ENCODE measurements at regions not wholly inside any gene's neighbourhood (a gene's known extent, or its start where the extent isn't known, plus 50 kb on each side); places are given as distances from the start of the nearest gene placed in this dataset.

DNA sequence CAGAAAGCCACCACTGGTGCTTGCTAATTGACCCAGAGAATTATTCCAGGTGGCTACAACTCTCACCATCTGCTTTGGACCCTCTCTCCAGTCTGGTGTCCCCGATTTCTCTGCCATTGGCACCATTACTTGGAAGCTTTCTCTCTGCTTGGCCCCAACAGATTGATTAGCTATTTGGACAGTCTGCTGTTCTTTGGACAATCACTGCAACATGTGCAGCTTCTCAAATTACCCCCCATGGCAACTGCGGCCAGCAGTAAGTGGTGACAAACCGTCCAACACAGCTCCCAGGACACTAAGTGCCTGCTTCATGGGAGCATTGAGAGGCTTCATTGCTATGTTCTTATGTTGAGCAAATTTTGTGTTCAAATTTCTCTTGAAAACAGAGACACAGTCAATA lies 309.8 kb downstream of the TAF11L14 start:
- no peak overlapping the region for H3K4me3 ChIP-seq (ENCODE audit: control insufficient read depth, low read depth, low read length)
- DNase-seq (ENCODE audit: low read depth): no peak
- no peak for TF ChIP-seq CTCF (conservative IDR thresholded peaks at IDR 0.05; ENCODE audit: control insufficient read depth, insufficient read depth, low read depth, low read length)

- no peak for TF ChIP-seq CTCF (conservative IDR thresholded peaks at IDR 0.05; ENCODE audit: control insufficient read depth, insufficient read depth, low read depth, low read length)
- DNase-seq (ENCODE audit: low read depth): no peak
- no peak overlapping the region for H3K4me3 ChIP-seq (ENCODE audit: control insufficient read depth, low read depth, low read length)
Measured at GRCh38 chr5:17947029-17947428, 312.8 kb downstream of the TAF11L14 start.

- no peak overlapping the region for H3K4me3 ChIP-seq (ENCODE audit: control insufficient read depth, low read depth, low read length)
- TF ChIP-seq CTCF (conservative IDR thresholded peaks at IDR 0.05; ENCODE audit: control insufficient read depth, insufficient read depth, low read depth, low read length): no peak
- DNase-seq (ENCODE audit: low read depth): no peak
Measured at GRCh38 chr5:17951392-17952169, 317.3 kb downstream of the TAF11L14 start.

DNA sequence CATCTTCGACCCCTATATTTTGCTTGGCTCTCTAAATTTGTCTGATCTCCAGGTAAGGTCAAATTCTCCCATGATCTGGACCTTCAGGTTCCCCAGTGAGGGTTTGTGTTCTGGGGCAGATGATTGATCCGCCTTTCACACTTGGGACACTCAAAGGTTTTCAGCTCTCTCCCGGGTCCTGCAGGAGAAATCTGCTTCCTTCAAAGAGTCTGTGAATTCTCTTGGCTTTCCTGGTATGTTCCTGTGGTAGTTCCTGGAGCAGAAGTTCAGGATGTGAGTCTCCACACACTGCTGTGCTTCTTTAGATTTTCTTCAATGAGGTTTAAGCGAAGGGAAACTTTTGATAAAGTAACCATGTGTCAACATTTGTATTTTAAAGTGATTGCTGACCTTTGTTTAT lies 318.0 kb downstream of the TAF11L14 start:
- no peak for DNase-seq (ENCODE audit: low read depth)
- TF ChIP-seq CTCF (conservative IDR thresholded peaks at IDR 0.05; ENCODE audit: control insufficient read depth, insufficient read depth, low read depth, low read length): no peak
- no peak overlapping the region for H3K4me3 ChIP-seq (ENCODE audit: control insufficient read depth, low read depth, low read length)

DNA sequence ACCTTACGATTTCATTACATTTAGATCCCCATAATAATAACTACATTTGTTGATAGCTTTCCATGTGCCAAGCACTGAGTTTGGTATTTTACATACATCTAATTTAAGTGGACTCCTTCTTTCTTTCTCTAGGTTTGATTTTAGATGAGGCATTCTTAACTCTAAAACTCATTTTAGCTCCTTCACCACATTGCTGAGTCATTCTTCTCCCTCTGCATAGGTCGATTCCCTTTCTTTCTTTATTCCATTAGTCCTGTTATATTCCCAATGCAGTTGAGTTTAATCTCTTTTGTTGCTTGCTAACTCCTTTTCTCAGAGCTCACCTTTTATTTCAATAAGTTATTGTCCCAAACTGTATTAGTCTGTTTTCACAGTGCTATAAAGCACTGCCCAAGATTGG lies 329.8 kb downstream of the TAF11L14 start:
- H3K4me3 ChIP-seq (ENCODE audit: control insufficient read depth, low read depth, low read length): no peak overlapping the region
- no peak for TF ChIP-seq CTCF (conservative IDR thresholded peaks at IDR 0.05; ENCODE audit: control insufficient read depth, insufficient read depth, low read depth, low read length)
- no peak for DNase-seq (ENCODE audit: low read depth)

DNA sequence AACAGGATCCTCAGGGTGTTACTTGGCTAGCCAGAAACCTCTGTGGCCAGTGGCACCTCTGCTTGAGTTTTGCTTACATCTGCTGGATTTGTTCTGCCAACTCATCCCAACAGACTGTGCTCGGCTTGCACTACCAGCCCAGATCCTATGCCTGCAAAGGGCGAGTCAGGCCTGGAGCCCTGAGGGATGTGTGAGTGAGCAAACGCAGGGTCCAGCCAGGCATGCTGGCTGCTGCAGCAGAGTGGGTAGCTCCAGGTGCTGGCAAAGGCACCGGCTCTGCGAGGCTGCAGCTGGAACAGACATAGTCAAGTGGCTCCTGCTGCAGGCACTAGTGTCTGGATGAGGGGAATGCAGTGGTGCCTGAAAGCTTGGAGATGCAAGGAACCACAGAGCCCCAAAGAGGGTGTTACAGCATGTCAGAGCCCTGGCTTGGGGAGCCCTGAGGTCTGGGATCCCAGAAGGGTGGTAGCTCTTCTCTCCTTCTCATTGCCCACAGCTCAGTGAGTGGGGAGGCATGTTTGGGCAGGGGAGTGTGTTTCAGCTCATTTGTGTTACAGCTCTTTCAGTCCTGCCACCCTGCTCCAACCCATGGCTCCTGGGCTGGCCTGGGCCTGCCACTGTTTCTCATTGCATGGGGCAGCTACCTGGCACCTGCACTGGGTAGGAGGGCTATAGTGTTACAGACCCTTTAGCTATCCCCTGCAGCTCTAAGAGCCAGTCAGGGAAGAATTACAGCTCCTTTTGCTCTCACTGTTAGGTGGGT lies 332.6 kb downstream of the TAF11L14 start:
- no peak for DNase-seq (ENCODE audit: low read depth)

More for the DNA sequence above, 332.6 kb downstream of the TAF11L14 start:
- H3K4me3 ChIP-seq (ENCODE audit: control insufficient read depth, low read depth, low read length): no peak overlapping the region
- TF ChIP-seq CTCF (conservative IDR thresholded peaks at IDR 0.05; ENCODE audit: control insufficient read depth, insufficient read depth, low read depth, low read length): no peak
